G401 (cell line): ENCODE measurements at regions not wholly inside any gene's neighbourhood (a gene's known extent, or its start where the extent isn't known, plus 50 kb on each side); places are given as distances from the start of the nearest gene placed in this dataset.
"Not testable (repeated sequence)": the region's sequence is repeated elsewhere in the genome, so short reads cannot be mapped to it uniquely, and the experiment has no call there.

Source experiments
- DNase-seq: peaks from one replicate; pipeline ENCODE4 v3.0.0-alpha.2; 2015; ENCODE audit warnings: low spot score
- in situ Hi-C: cut with HindIII; loops from 2 replicates; pipeline ENCODE4 v1.10.0; 2016; ENCODE audit warnings: low sequenced_read_pairs, mixed read lengths

DNA sequence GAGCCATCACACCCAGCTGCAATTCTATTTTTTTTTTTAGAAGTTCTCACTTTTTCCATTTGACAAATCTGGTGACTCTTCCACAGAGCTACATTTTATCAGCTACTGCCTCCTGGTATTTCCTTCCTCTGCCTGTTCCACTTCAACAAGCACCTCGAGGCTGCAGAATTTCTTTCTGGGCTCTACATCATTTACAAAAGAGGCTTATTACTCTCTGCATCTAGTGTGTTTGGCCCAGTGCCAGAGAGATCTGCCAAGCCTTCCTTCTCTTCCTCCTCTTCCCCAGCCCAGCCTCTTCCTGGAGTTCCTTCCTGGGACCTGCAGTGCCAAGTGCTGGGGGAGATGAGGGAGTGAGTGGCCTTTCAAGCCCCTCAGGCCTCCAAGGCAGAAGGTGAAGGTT lies 119.6 kb upstream of the ITGA6 start:
- no peak for DNase-seq
- in situ Hi-C loops, result no loop called here

DNA sequence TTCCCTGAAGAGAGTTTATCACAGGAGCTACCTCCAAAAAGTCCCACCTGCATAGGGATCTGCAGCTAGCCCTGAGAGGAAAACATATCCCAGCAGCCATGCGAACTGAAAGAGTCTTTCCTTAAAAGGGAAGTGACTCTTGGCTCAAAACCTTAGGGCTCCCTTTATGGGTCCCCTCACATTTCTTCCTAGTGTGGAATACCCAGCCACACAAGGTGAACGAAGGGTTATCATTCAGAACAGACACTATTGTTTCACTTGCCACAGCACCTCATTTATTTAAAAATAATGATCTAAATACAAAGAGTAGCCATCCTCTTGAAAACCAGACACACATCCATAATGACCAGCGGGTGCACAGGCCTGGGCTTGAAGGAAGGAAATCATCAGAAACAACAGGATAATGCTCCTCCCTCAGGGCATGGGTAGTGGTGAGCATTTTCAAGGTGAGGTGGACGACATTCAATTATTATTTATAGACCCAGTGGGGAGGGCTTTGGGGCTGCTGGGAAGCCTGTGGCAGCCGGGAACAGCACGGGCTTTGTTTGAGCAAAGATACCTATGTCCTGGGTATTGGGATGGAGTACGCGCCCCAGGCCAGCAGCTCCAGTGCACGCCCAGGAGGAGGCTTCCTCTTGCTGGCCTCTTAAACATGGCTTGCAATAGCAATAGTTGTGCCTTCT lies 119.0 kb upstream of the ITGA6 start:
- in situ Hi-C loops, result no loop called here
- no peak for DNase-seq

DNA sequence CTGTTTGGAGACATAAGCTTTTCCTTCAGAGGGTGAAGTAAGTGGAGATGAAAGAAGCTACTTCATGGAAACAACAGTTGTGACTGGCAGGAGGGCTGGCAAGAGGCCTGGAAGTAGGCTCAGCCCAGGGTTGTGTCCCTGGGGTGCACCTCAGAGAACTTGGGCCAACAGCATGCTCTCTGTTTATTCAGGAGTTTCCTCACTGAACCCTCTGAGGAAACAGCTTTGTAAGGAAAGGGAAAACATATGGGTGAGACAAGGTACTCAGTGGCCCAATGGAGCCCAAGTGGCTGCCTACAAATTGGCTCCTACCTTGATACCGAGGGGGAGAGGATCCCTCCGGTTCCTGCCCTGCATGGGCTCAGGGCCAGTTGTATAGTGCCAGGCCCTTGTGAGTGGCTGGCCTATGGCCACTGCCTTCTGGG lies 115.5 kb upstream of the ITGA6 start:
- DNase-seq, result no peak
- in situ Hi-C loops, result no loop called here

DNA sequence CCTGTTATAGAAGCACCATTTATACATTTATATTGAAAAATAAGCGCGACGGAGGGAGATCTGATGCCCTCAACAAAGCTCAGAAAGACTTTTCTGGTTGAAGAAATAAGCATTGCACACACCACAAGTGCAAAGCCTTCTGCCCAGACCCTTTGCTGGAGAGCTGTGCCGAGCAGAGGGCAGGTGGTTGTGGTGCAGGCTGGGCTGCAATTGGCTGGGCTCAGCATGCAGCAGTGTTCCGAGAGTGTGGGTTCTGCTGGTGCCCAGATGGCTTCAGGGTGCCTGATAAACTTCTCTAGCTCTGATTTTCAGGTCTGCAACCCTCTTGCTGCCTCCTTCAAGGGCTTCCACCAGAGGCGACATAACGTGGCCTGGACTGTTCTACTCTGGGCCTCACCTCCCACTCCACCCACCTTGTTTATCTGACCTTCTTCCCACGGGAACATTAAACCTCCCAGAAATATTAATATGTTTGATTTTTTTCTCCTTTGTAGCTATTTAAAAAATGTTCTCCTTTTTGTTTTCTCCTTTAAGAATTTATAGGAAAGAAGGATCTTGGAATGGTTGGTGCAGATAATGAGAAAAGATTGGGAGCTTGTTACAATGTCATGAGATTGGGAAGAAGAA lies 113.6 kb upstream of the ITGA6 start:
- in situ Hi-C loops, result no loop called here
- DNase-seq, result no peak

GRCh38 chr2:172315070-172315469 lies 112.3 kb upstream of the ITGA6 start:
- in situ Hi-C loops, DNase-seq: not testable (repeated sequence)

GRCh38 chr2:172322049-172322448 lies 105.3 kb upstream of the ITGA6 start:
- DNase-seq, result no peak
- in situ Hi-C loops, result no loop called here

- in situ Hi-C loops, result no loop called here
- DNase-seq, result no peak
Measured at GRCh38 chr2:172323256-172323655, 104.1 kb upstream of the ITGA6 start.

DNA sequence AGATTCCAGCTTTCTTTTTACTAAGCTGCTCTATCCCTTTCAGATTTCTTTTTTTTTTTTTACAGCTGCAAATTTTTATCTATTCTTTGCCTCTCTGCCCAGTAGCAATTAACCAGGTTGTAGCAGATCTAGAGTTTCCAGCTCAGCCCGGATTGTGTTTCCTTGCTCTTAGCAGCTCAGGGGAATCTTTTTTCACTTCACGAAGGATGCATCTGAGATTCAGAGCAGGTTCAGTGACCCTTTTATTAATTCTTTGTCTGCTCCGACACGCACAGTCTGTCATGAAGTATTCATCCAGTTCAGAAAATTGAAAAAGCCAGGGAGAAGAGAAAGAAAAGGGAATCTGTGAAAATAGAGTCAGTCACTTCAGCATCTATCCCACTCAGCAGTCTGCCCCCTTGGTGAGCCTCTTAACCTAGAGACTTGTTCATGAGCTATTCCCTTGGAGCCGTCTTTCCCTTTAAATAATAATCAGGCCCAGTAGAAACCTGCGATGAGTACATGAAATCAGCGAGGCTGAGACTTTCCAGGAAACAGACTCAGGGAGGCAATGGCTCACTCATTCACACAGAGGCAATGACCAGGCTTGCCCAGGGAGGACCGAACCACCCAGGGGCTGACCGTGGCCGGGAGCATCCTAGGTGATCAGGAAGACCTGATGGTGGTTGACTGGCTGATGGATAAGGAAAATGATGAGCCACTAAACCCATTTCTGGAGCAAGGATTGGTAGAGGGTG lies 103.4 kb upstream of the ITGA6 start:
- in situ Hi-C loops, result no loop called here
- DNase-seq, result no peak

DNA sequence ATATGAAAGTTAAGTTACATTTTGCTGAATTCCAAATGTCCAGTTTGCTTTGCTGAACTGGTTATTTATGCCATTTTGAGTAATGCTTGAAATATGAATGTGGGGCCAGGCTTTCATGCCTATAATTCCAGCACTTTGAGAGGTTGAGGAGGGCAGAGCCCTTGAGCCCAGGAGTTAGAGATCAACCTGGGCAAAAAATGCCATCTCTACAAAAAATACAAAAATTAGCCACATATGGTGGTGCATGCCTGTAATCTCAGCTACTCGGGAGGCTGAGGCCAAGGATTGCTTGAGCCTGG lies 101.2 kb upstream of the ITGA6 start:
- DNase-seq, result no peak
- in situ Hi-C loops, result no loop called here

DNA sequence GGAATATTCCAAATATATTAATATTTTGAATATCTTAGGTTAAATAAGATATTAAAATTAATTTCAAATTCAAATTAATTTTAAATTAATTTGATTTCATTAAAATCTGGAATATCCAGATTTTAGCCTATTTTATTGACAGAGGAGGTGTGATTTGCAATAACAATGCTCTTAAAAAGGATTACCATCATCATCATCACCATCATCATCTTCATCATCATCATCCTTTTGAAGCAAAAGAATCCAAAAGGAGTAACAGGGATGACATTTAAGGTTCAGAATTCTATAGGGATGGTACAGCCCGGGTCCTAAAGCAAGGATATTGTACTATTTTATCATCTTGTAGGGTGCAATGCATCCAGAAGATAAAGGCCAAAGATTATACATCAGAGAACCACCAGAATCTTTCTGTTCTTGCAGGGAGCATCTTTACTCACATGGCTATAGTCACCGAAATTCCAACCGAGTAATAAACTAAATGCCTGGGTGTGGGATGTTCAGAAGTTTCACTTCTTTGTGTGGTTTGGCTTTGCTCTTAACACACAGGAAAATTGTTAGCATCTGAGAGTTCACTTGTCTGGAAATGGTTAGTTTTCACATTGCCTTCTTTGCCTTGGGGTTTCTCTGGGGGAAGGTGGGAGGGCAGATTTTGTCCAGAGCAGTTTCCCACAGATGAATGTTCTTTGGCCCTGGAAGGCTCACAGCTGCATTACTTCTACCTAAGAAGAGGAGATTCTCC lies 99.1 kb upstream of the ITGA6 start:
- in situ Hi-C loops, result no loop called here
- DNase-seq, result no peak

- no peak for DNase-seq
- in situ Hi-C loops, result no loop called here
Measured at GRCh38 chr2:172329416-172329773, 98.0 kb upstream of the ITGA6 start.

GRCh38 chr2:172329774-172330671 lies 97.4 kb upstream of the ITGA6 start:
- no peak for DNase-seq
- in situ Hi-C loops, result no loop called here

- in situ Hi-C loops, result no loop called here
- no peak for DNase-seq
Measured at GRCh38 chr2:172332507-172332906, 94.9 kb upstream of the ITGA6 start.

DNA sequence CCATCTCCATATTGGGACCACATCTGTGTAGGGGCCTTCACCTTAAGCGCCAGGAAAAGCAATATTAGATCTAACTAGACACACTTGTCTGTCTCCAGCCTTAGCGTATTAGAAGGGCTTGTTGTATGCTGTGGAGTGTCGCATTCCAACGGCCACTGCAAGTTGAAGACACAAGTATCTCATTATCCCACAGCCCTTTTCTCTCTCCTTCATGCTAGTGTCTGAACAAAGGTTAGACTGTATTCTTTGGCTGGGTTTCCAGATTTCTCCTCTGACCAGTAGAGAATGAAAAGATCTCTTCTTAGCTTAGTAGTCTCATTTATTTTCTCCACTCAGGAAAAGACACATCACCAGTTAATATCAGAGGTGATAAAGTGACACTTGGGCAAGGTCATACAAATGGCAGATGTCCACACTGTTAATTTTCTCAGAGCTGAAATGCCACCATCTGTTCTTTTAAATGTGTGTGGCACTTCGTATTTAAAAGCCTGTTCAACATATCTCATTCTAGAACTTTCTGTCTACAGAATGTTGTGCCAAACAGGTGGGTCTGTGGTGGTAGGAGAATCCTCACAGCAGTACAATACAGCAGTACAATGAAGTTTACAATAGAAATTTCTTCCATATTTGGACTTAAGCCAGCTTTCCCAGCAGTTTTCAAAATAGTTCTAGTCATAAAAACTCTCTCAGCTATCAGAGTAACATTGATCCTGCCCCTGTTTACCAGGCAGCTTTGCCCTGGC lies 94.0 kb upstream of the ITGA6 start:
- in situ Hi-C loops, result no loop called here

GRCh38 chr2:172333978-172334330 lies 93.4 kb upstream of the ITGA6 start:
- in situ Hi-C loops, result no loop called here
- DNase-seq, result no peak

More for the DNA sequence above, 94.0 kb upstream of the ITGA6 start:
- peak; percentile 19 for DNase-seq

DNA sequence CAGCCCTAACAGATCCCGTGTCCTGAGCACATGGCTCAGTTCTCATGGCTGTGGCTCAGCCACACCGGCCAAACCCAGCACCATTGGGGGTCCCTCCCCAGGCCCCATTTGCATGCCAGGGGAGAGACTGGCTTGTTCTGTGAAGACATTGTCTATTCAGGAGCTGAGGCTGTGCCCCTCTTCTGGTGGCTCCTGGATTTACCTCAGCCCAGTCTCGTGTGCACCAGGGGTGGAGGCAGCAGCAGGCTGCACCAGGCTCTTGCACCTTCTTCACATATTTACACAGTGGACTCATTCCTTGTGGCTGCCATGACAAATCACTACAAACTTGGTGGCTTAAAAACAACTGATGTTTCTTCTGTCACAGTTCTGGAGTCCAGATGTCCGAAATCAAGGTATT lies 92.4 kb upstream of the ITGA6 start:
- no peak for DNase-seq
- in situ Hi-C loops, result no loop called here

- DNase-seq, result peak; percentile 12
- in situ Hi-C loops, result no loop called here
Measured at GRCh38 chr2:172335736-172336135, 91.7 kb upstream of the ITGA6 start.

GRCh38 chr2:172336681-172337080 lies 90.7 kb upstream of the ITGA6 start:
- in situ Hi-C loops, result no loop called here
- DNase-seq, result no peak
